ENCODE measurements at regions not wholly inside any gene's neighbourhood (a gene's known extent, or its start where the extent isn't known, plus 50 kb on each side); places are given as distances from the start of the nearest gene placed in this dataset.
"Not testable (repeated sequence)": the region's sequence is repeated elsewhere in the genome, so short reads cannot be mapped to it uniquely, and the experiment has no call there.

GRCh38 chr1:66424530-66424929 lies 109.4 kb upstream of the SGIP1 start:
- DNase-seq; H3K27me3 ChIP-seq; H3K4me1 ChIP-seq; H3K36me3 ChIP-seq; H3K4me3 ChIP-seq; H3K27ac ChIP-seq; intact Hi-C loops (cut with DNase I): not testable (repeated sequence)
- H3K9me3 ChIP-seq = peaks cover 0 to 11% (median 2%) of the 10 kb centered on the region in 4 donors
- WGBS, 2 donors = 88 to 92% methylated on average over 2 of the region's 3 CpGs

GRCh38 chr1:66426239-66426853 lies 107.6 kb upstream of the SGIP1 start:
- DNase-seq = no peak
- Histone ChIP-seq H3K27me3 (no peaks in the 10 kb centered on the region), H3K36me3 (no peaks in the 10 kb centered on the region), H3K27ac (no peak overlapping the region), H3K9me3 (peaks cover 3 to 25% (median 4%) of the 10 kb centered on the region in 4 donors), H3K4me3 (no peak overlapping the region), H3K4me1 (no peaks in the 10 kb centered on the region)
- TF ChIP-seq POLR2AphosphoS5 (IDR thresholded peaks at IDR 0.05) (no peak), CTCF (IDR thresholded peaks at IDR 0.05) (no peak), EP300 (IDR thresholded peaks at IDR 0.05) (no peak), POLR2A (IDR thresholded peaks at IDR 0.05) (no peak)
- intact Hi-C loops (cut with DNase I) = no loop called here
- 30 to 44% methylated on average over 4 of the region's 4 CpGs for WGBS, 2 donors

- H3K36me3 ChIP-seq; H3K4me1 ChIP-seq; H3K27me3 ChIP-seq; H3K4me3 ChIP-seq; H3K27ac ChIP-seq; intact Hi-C loops (cut with DNase I); DNase-seq: not testable (repeated sequence)
- H3K9me3 ChIP-seq = peaks cover 3 to 28% (median 6%) of the 10 kb centered on the region in 4 donors
Measured at GRCh38 chr1:66430815-66431214, 103.1 kb upstream of the SGIP1 start.

- WGBS, 2 donors = 93% methylated on average over 2 of the region's 2 CpGs
- intact Hi-C loops (cut with DNase I) = no loop called here
Measured at GRCh38 chr1:66431999-66432398, 102.0 kb upstream of the SGIP1 start.

GRCh38 chr1:66433611-66434010 lies 100.3 kb upstream of the SGIP1 start:
- intact Hi-C loops (cut with DNase I) = no loop called here
- no peaks in the 10 kb centered on the region for H3K27me3 ChIP-seq
- TF ChIP-seq EP300 (IDR thresholded peaks at IDR 0.05) = no peak
- no peak for TF ChIP-seq POLR2A (IDR thresholded peaks at IDR 0.05)
- no peak for TF ChIP-seq CTCF (IDR thresholded peaks at IDR 0.05)
- TF ChIP-seq POLR2AphosphoS5 (IDR thresholded peaks at IDR 0.05) = no peak

More at GRCh38 chr1:66431999-66432398, 102.0 kb upstream of the SGIP1 start:
- no peak overlapping the region for H3K4me3 ChIP-seq
- no peaks in the 10 kb centered on the region for H3K27me3 ChIP-seq
- peaks cover 3 to 28% (median 6%) of the 10 kb centered on the region in 4 donors for H3K9me3 ChIP-seq
- no peak overlapping the region for H3K27ac ChIP-seq
- no peaks in the 10 kb centered on the region for H3K36me3 ChIP-seq
- no peak for DNase-seq
- H3K4me1 ChIP-seq = no peaks in the 10 kb centered on the region
- no peak for TF ChIP-seq EP300 (IDR thresholded peaks at IDR 0.05)
- TF ChIP-seq POLR2AphosphoS5 (IDR thresholded peaks at IDR 0.05) = no peak
- TF ChIP-seq POLR2A (IDR thresholded peaks at IDR 0.05) = no peak
- TF ChIP-seq CTCF (IDR thresholded peaks at IDR 0.05) = no peak

GRCh38 chr1:66434096-66434495 lies 99.9 kb upstream of the SGIP1 start:
- no peak for DNase-seq
- TF ChIP-seq POLR2A (IDR thresholded peaks at IDR 0.05) (no peak), CTCF (IDR thresholded peaks at IDR 0.05) (no peak), POLR2AphosphoS5 (IDR thresholded peaks at IDR 0.05) (no peak), EP300 (IDR thresholded peaks at IDR 0.05) (no peak)
- Histone ChIP-seq H3K27me3 (no peaks in the 10 kb centered on the region), H3K27ac (no peak overlapping the region), H3K9me3 (peaks cover 0 to 21% (median 6%) of the 10 kb centered on the region in 4 donors), H3K4me1 (no peaks in the 10 kb centered on the region), H3K4me3 (no peak overlapping the region), H3K36me3 (no peaks in the 10 kb centered on the region)
- intact Hi-C loops (cut with DNase I) = no loop called here
- WGBS, 2 donors = 84 to 92% methylated on average over 2 of the region's 2 CpGs

More at GRCh38 chr1:66433611-66434010, 100.3 kb upstream of the SGIP1 start:
- DNase-seq = no peak
- no peak overlapping the region for H3K4me3 ChIP-seq
- no peaks in the 10 kb centered on the region for H3K36me3 ChIP-seq
- H3K4me1 ChIP-seq = no peaks in the 10 kb centered on the region
- H3K9me3 ChIP-seq = peaks cover 0 to 21% (median 6%) of the 10 kb centered on the region in 4 donors
- H3K27ac ChIP-seq = no peak overlapping the region

Data from sigmoid colon (tissue), 6 donors.